ENCODE measurements at regions not wholly inside any gene's neighbourhood (a gene's known extent, or its start where the extent isn't known, plus 50 kb on each side); places are given as distances from the start of the nearest gene placed in this dataset.

DNA sequence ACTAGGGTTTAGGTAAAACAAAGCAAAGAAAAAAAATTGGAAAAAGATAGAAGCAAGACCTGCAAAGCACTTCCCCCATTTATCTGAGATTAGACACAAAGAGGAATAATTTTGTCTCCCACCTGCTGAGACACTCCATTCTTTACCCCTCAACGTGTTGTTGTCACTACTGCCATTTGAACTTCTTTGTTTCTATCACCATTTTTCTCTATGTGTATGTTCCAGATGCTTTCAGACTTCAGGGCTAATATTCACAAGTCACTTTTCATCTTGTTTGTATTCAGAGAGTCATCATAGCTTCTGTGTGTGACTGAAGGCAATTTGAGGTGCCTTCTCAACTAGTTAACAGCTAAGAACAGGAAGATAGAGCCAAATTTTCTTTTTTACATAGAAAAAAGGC is 512.5 kb downstream of the TBC1D4 start:
- H3K9me3 ChIP-seq: no peaks in the 10 kb centered on the region
- H3K27ac ChIP-seq: no peak overlapping the region
- H3K4me3 ChIP-seq: no peak overlapping the region
- no peaks in the 10 kb centered on the region for H3K36me3 ChIP-seq
- intact Hi-C loops (cut with DNase I; ENCODE audit: low total_unique reads) (no loop called here), in situ Hi-C loops (cut with MboI; ENCODE audit: low pct_ligation_motif_present in 1 of 4, low pct_unique_long_range_greater_than_20kb in 1 of 4, low sequenced_read_pairs in 3 of 4) (no loop called here)
- DNase-seq: no peak
- TF ChIP-seq POLR2AphosphoS5 (IDR thresholded peaks at IDR 0.05) (no peak), EP300 (IDR thresholded peaks at IDR 0.05; ENCODE audit: low read depth) (no peak), POLR2A (IDR thresholded peaks at IDR 0.05) (no peak)
- TF ChIP-seq, protein P1, sequence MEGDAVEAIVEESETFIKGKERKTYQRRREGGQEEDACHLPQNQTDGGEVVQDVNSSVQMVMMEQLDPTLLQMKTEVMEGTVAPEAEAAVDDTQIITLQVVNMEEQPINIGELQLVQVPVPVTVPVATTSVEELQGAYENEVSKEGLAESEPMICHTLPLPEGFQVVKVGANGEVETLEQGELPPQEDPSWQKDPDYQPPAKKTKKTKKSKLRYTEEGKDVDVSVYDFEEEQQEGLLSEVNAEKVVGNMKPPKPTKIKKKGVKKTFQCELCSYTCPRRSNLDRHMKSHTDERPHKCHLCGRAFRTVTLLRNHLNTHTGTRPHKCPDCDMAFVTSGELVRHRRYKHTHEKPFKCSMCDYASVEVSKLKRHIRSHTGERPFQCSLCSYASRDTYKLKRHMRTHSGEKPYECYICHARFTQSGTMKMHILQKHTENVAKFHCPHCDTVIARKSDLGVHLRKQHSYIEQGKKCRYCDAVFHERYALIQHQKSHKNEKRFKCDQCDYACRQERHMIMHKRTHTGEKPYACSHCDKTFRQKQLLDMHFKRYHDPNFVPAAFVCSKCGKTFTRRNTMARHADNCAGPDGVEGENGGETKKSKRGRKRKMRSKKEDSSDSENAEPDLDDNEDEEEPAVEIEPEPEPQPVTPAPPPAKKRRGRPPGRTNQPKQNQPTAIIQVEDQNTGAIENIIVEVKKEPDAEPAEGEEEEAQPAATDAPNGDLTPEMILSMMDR (IDR thresholded peaks at IDR 0.05): no peak
- H3K4me1 ChIP-seq: no peaks in the 10 kb centered on the region
- no peaks in the 10 kb centered on the region for H3K27me3 ChIP-seq
- WGBS, 2 donors (ENCODE audit: low coverage in 1 of 2): 28 to 60% methylated on average over 1 of the region's 1 CpG

GRCh38 chr13:74966814-74967424 is 515.0 kb downstream of the TBC1D4 start:
- H3K4me1 ChIP-seq: no peaks in the 10 kb centered on the region
- TF ChIP-seq, protein P1 (IDR thresholded peaks at IDR 0.05): no peak
- TF ChIP-seq POLR2AphosphoS5 (IDR thresholded peaks at IDR 0.05): no peak
- no peak for TF ChIP-seq EP300 (IDR thresholded peaks at IDR 0.05; ENCODE audit: low read depth)
- TF ChIP-seq POLR2A (IDR thresholded peaks at IDR 0.05): no peak
- no peaks in the 10 kb centered on the region for H3K36me3 ChIP-seq
- H3K27me3 ChIP-seq: no peaks in the 10 kb centered on the region
- 38 to 45% methylated on average over 4 to 5 of the region's 5 CpGs for WGBS, 2 donors (ENCODE audit: low coverage in 1 of 2)
- intact Hi-C loops (cut with DNase I; ENCODE audit: low total_unique reads): no loop called here
- in situ Hi-C loops (cut with MboI; ENCODE audit: low pct_ligation_motif_present in 1 of 4, low pct_unique_long_range_greater_than_20kb in 1 of 4, low sequenced_read_pairs in 3 of 4): no loop called here
- H3K4me3 ChIP-seq: no peak overlapping the region
- H3K27ac ChIP-seq: no peak overlapping the region
- no peak for DNase-seq
- H3K9me3 ChIP-seq: no peaks in the 10 kb centered on the region

DNA sequence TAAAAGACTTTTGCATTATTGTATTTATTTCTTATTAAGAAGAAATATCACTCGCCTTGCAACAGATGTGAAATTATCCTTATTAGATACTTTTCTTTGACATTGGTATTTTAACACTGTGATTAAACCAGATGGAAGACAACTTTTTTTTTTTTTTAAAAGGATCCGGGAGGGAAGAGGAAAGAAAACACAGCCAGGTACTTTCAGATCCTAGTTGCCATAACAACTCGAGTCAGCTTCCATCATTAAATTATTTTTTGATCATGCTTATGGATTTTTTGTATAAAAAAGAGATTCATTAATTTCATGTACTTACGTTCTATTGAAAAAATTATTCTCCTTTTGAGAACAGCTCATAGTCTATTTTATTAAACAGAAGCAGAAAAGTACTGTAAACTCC is 515.7 kb downstream of the TBC1D4 start:
- Histone ChIP-seq H3K4me1 (no peaks in the 10 kb centered on the region), H3K27ac (no peak overlapping the region), H3K9me3 (no peaks in the 10 kb centered on the region), H3K4me3 (no peak overlapping the region), H3K27me3 (no peaks in the 10 kb centered on the region), H3K36me3 (no peaks in the 10 kb centered on the region)
- in situ Hi-C loops (cut with MboI; ENCODE audit: low pct_ligation_motif_present in 1 of 4, low pct_unique_long_range_greater_than_20kb in 1 of 4, low sequenced_read_pairs in 3 of 4) (no loop called here), intact Hi-C loops (cut with DNase I; ENCODE audit: low total_unique reads) (no loop called here)
- TF ChIP-seq EP300 (IDR thresholded peaks at IDR 0.05; ENCODE audit: low read depth): no peak
- TF ChIP-seq POLR2A (IDR thresholded peaks at IDR 0.05): no peak
- TF ChIP-seq, protein P1 (IDR thresholded peaks at IDR 0.05): no peak
- TF ChIP-seq POLR2AphosphoS5 (IDR thresholded peaks at IDR 0.05): no peak
- WGBS, 2 donors (ENCODE audit: low coverage in 1 of 2): 51 to 69% methylated on average over 4 of the region's 4 CpGs
- DNase-seq: no peak

DNA sequence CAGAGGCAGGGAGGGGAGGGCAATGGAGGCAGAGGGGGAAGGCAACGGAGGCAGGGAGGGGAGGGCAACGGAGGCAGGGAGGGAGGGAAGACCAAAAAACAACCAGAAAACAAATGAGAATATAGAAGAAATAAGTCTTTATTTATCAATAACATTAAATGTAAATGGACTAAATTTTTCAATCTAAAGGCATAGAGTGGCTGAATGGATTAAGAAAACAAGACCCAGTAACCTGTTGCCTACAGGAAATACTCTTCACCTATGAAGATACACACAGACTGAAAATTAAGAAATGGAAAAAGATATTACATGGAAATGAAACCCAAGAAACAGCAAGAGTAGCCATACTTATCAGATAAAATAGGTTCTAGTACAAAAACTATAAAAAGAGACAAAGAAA is 536.3 kb downstream of the TBC1D4 start:
- no peak for DNase-seq
- Histone ChIP-seq H3K4me1 (no peaks in the 10 kb centered on the region), H3K4me3 (no peak overlapping the region), H3K9me3 (peaks cover 8 to 10% of the 10 kb centered on the region in 2 donors), H3K27me3 (no peaks in the 10 kb centered on the region), H3K36me3 (no peaks in the 10 kb centered on the region), H3K27ac (no peak overlapping the region)
- no peak for TF ChIP-seq POLR2A (IDR thresholded peaks at IDR 0.05)
- TF ChIP-seq, protein P1 (IDR thresholded peaks at IDR 0.05): no peak
- no peak for TF ChIP-seq POLR2AphosphoS5 (IDR thresholded peaks at IDR 0.05)
- TF ChIP-seq EP300 (IDR thresholded peaks at IDR 0.05; ENCODE audit: low read depth): no peak
- 80% methylated on average over 2 of the region's 2 CpGs; no CpG with 5 or more reads in 1 of the 2 donors for WGBS, 2 donors (ENCODE audit: low coverage in 1 of 2)
- in situ Hi-C loops (cut with MboI; ENCODE audit: low pct_ligation_motif_present in 1 of 4, low pct_unique_long_range_greater_than_20kb in 1 of 4, low sequenced_read_pairs in 3 of 4): no loop called here
- intact Hi-C loops (cut with DNase I; ENCODE audit: low total_unique reads): no loop called here
